Astrocyte of the cerebellum (primary cell): ENCODE measurements at regions not wholly inside any gene's neighbourhood (a gene's known extent, or its start where the extent isn't known, plus 50 kb on each side); places are given as distances from the start of the nearest gene placed in this dataset.
"Not testable (repeated sequence)": the region's sequence is repeated elsewhere in the genome, so short reads cannot be mapped to it uniquely, and the experiment has no call there.

Experiments
- DNase-seq: peaks from one replicate; pipeline ENCODE4 v3.0.0-alpha.2; 2011; ENCODE audit warnings: low read depth
- H3K4me3 ChIP-seq: 2 replicates; pipeline ENCODE4 v1.5.1; 2011; ENCODE audit warnings: mild to moderate bottlenecking, low read depth, low read length, moderate library complexity
- CTCF ChIP-seq: IDR thresholded peaks from 2 replicates; pipeline ENCODE4 v1.5.1; 2012; ENCODE audit warnings: low read length, low read depth, moderate library complexity, mild to moderate bottlenecking; ENCODE audit errors: missing control alignments
- in situ Hi-C: cut with HindIII; loops from 2 replicates; pipeline ENCODE4 v1.10.0; 2017; ENCODE audit warnings: low sequenced_read_pairs

- DNase-seq, in situ Hi-C loops: not testable (repeated sequence)
These were observed 50.5 kb upstream of the MED13L start for GRCh38 chr12:116327992-116328391.

DNA sequence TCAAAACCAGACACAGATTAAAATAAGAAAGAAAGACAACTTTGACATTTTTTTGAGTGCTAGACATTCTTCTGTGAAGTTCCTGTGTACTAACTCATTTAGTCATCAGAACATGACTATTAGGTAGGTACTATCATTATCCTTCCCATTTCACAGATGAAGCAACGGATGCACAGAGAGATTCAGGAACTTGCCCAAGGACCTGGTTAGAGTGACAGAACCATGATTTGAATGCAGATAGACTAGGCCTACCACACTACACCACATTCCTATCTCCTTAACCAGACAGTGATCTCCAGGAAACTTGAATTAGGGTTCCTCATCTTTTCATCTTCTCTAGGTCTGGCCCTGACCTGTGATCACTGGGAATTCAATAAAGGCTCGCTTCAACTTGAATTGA, 54.4 kb upstream of the MED13L start:
- in situ Hi-C loops = no loop called here
- TF ChIP-seq CTCF = no peak

More at GRCh38 chr12:116327992-116328391, 50.5 kb upstream of the MED13L start:
- not testable (repeated sequence) for H3K4me3 ChIP-seq

DNA sequence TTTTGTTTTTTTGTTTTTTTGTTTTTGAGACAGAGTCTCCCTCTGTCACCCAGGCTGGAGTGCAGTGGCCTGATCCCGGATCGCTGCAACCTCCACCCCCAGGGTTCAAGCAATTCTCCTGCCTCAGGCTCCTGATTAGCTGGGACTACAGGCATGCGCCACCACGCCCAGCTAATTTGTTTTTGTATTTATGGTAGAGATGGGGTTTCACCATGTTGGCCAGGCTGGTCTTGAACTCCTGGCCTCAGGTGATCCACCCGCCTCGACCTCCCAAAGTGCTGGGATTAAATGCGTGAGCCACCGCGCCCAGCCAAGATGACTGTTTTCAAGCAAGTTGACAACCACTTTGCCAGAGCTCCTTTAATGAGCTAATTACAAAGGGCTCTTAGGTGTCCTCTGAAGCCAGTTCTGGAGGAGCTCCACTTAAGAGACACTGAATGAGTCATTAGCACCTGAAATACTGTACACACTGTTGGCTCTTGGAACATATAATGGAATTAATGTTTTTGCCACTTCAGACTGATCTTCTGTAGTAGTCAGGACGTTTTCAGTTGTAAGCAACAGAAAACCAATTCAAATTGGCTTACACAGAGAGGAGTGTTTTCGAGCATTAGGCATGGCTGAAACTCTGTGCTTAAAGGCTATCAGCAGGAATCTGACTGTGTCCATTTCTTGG, 55.4 kb upstream of the MED13L start:
- no peak for DNase-seq
- in situ Hi-C loops = no loop called here
- TF ChIP-seq CTCF = no peak
- H3K4me3 ChIP-seq = no peak overlapping the region

More for the DNA sequence above, 54.4 kb upstream of the MED13L start:
- no peak overlapping the region for H3K4me3 ChIP-seq
- DNase-seq = no peak

DNA sequence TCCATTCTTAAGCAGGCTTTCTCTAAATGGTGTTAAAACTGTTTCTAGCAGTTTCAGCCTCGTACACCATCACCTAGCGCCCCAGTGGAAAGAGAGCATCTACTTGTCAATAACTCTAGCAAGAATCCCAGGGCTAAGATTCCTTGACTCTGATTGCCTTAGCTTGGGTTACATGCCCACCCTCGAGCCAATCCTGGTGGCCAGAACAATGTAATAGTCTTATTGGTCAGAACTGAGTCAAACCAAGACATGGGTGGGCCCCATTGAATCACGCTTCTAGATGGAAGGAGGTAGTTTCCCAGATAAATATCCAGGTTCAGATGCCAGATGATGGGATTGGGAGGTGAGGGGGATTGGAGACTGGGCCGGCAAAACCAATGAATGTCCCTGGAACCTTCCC, 55.9 kb upstream of the MED13L start:
- no peak overlapping the region for H3K4me3 ChIP-seq
- DNase-seq = no peak
- no peak for TF ChIP-seq CTCF
- in situ Hi-C loops = no loop called here

DNA sequence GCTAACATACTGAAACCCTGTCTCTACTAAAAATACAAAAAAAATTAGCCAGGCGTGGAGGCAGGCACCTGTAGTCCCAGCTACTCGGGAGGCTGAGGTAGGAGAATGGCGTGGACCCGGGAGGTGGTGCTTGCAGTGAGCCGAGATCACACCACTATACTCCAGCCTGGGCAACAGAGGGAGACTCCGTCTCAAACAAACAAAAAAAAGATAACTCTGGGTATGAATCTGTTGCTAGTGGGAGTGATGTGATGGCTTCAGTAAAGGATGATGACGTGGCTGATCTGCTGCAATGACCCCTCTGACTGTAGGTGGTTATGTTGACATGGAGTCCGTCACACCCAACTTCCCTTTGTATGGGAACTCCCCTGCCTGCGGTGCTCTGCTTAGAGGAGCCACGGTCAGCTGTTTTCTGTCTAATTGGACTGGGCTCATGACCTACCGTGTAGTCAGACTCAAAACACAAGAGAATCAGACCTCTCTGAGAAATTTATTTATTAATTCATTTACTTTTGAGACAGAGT, 59.1 kb upstream of the MED13L start:
- in situ Hi-C loops = no loop called here
- DNase-seq = no peak
- TF ChIP-seq CTCF = no peak
- H3K4me3 ChIP-seq = no peak overlapping the region

DNA sequence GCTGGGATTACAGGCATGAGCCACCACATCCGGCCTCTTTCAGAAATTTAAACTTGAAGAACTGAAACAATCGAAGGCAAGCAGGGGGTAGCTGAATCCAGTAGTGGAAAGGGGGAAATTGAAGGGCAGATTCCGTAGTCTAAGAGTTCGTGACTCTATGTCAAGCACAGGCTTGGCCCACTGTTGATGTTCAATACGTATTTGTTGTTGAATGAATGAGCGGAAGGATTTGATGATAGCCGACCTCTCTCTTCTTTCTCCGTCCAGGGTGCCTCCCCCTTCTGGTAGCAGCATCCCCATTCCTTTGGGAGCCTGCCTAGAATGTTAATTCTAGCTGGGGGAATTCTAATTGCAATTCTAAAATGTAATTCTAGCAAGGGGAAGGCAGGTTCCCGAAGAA, 59.8 kb upstream of the MED13L start:
- in situ Hi-C loops = no loop called here
- DNase-seq = no peak

More for the DNA sequence above, 59.8 kb upstream of the MED13L start:
- H3K4me3 ChIP-seq = no peak overlapping the region
- peak; percentile 1 for TF ChIP-seq CTCF
